GM23338 (cell line): ENCODE measurements at regions not wholly inside any gene's neighbourhood (a gene's known extent, or its start where the extent isn't known, plus 50 kb on each side); places are given as distances from the start of the nearest gene placed in this dataset.

Source experiments
- ATAC-seq: fragments of 200-7000 bp; cut with Tn5 transposase; 3 replicates; pipeline ENCODE4 v1.9.1; 2020
- DNase-seq: peaks from one replicate; pipeline ENCODE4 v3.0.0-alpha.2; 2015; ENCODE audit warnings: low spot score
- H2AFZ ChIP-seq: fragments of 200-600 bp; sonication (generic); 2 replicates; pipeline ENCODE4 v1.8.0; 2016; ENCODE audit warnings: antibody characterized with exemption, mild to moderate bottlenecking, moderate library complexity
- H3F3A ChIP-seq: fragments of 200-600 bp; sonication (generic); replicated peaks from 2 replicates; pipeline ENCODE4 v1.8.0; 2017; ENCODE audit warnings: antibody characterized with exemption, mixed run types, low read depth
- H3K27ac ChIP-seq: fragments of 200-600 bp; sonication (generic); 2 replicates; pipeline ENCODE4 v1.6.1; 2016; ENCODE audit warnings: low read depth
- H3K27me3 ChIP-seq: fragments of 200-600 bp; sonication (generic); 2 replicates; pipeline ENCODE4 v1.8.0; 2016; ENCODE audit warnings: mild to moderate bottlenecking, mixed run types, moderate library complexity; ENCODE audit not compliant: insufficient read depth
- H3K36me3 ChIP-seq: fragments of 200-600 bp; sonication (generic); 2 replicates; pipeline ENCODE4 v1.8.0; 2016; ENCODE audit warnings: mild to moderate bottlenecking; ENCODE audit not compliant: insufficient read depth
- H3K4me1 ChIP-seq: fragments of 200-600 bp; sonication (generic); 2 replicates; pipeline ENCODE4 v1.8.0; 2016; ENCODE audit warnings: mild to moderate bottlenecking, moderate library complexity; ENCODE audit not compliant: insufficient read depth
- H3K4me2 ChIP-seq: fragments of 200-600 bp; sonication (generic); 2 replicates; pipeline ENCODE4 v1.7.1; 2017; ENCODE audit warnings: mixed run types
- H3K4me3 ChIP-seq: fragments of 200-600 bp; sonication (generic); 2 replicates; pipeline ENCODE4 v1.6.1; 2016; ENCODE audit warnings: mixed run types
- H3K79me2 ChIP-seq: fragments of 200-600 bp; sonication (generic); replicated peaks from 2 replicates; pipeline ENCODE4 v1.8.0; 2017; ENCODE audit warnings: mild to moderate bottlenecking; ENCODE audit not compliant: insufficient read depth
- H3K9me2 ChIP-seq: fragments of 200-600 bp; sonication (generic); 2 replicates; pipeline ENCODE4 v1.8.0; 2017; ENCODE audit not compliant: insufficient read depth
- H4K20me1 ChIP-seq: fragments of 200-600 bp; sonication (generic); replicated peaks from 2 replicates; pipeline ENCODE4 v1.8.0; 2017; ENCODE audit warnings: mild to moderate bottlenecking; ENCODE audit not compliant: insufficient read depth
- H3K27ac Mint-ChIP-seq: 2 replicates; pipeline ENCODE4 v1.8.0; 2020; ENCODE audit warnings: inconsistent platforms, mild to moderate bottlenecking, moderate library complexity, mixed read lengths
- H3K27me3 Mint-ChIP-seq: 3 replicates; pipeline ENCODE4 v1.8.0; 2022; ENCODE audit warnings: low read depth, mild to moderate bottlenecking, moderate library complexity, mixed read lengths, inconsistent platforms; ENCODE audit not compliant: insufficient read depth, poor library complexity
- H3K36me3 Mint-ChIP-seq: 3 replicates; pipeline ENCODE4 v1.8.0; 2021; ENCODE audit warnings: low read depth, mild to moderate bottlenecking, inconsistent platforms, moderate library complexity, mixed read lengths
- H3K4me1 Mint-ChIP-seq: 3 replicates; pipeline ENCODE4 v1.8.0; 2020; ENCODE audit warnings: mild to moderate bottlenecking, inconsistent platforms, mixed read lengths
- H3K4me3 Mint-ChIP-seq: 3 replicates; pipeline ENCODE4 v1.8.0; 2021; ENCODE audit warnings: moderate library complexity, mild to moderate bottlenecking, inconsistent platforms, mixed read lengths
- H3K9me3 Mint-ChIP-seq: 3 replicates; pipeline ENCODE4 v1.8.0; 2020; ENCODE audit warnings: moderate library complexity, mild to moderate bottlenecking, inconsistent platforms, mixed read lengths
- CREB1 ChIP-seq: fragments of 250-450 bp; sonication (Bioruptor Pico); IDR thresholded peaks from 2 replicates; pipeline ENCODE4 v1.5.0; 2020; ENCODE audit warnings: low read depth, mild to moderate bottlenecking, moderate library complexity
- CTCF ChIP-seq, 2 experiments: fragments of 200-600 bp in 1 of 2; sonication (generic) in 1 of 2; conservative IDR thresholded peaks; 2 replicates each; pipeline versions ENCODE4 v1.5.1 to v1.6.1; 2016 to 2017; ENCODE audit warnings: antibody characterized with exemption in 2 of 2, low read depth in 2 of 2, mild to moderate bottlenecking in 2 of 2, moderate library complexity in 1 of 2
- ETS1 ChIP-seq: IDR thresholded peaks from 2 replicates; pipeline ENCODE4 v1.6.1; 2016; ENCODE audit warnings: antibody characterized with exemption
- EZH2 ChIP-seq: fragments of 200-600 bp; sonication (generic); IDR thresholded peaks from one replicate; pipeline ENCODE4 v1.8.0; 2017; ENCODE audit warnings: antibody characterized with exemption, mild to moderate bottlenecking, low read depth; ENCODE audit not compliant: unreplicated experiment
- EZH2phosphoT487 ChIP-seq: fragments of 200-600 bp; sonication (generic); IDR thresholded peaks from one replicate; pipeline ENCODE4 v1.8.1; 2018; ENCODE audit warnings: antibody characterized with exemption; ENCODE audit not compliant: unreplicated experiment
- JUNB ChIP-seq: IDR thresholded peaks from one replicate; pipeline ENCODE4 v1.6.1; 2016; ENCODE audit warnings: antibody characterized with exemption; ENCODE audit not compliant: unreplicated experiment
- NANOG ChIP-seq: IDR thresholded peaks from 2 replicates; pipeline ENCODE4 v1.6.1; 2016; ENCODE audit warnings: antibody characterized with exemption, borderline replicate concordance
- POLR2AphosphoS5 ChIP-seq: IDR thresholded peaks from 2 replicates; pipeline ENCODE4 v1.6.1; 2016; ENCODE audit warnings: antibody characterized with exemption, low read depth
- REST ChIP-seq: IDR thresholded peaks from one replicate; pipeline ENCODE4 v1.6.1; 2018; ENCODE audit warnings: antibody characterized with exemption; ENCODE audit not compliant: unreplicated experiment
- ZNF114 ChIP-seq: fragments of 250-450 bp; sonication (Bioruptor Pico); IDR thresholded peaks from 2 replicates; pipeline ENCODE4 v1.5.0; 2020; ENCODE audit warnings: mild to moderate bottlenecking, moderate library complexity
- ZNF331 ChIP-seq: fragments of 250-450 bp; sonication (Bioruptor Pico); IDR thresholded peaks from 2 replicates; pipeline ENCODE4 v1.5.0; 2020; ENCODE audit warnings: low read depth, mild to moderate bottlenecking, moderate library complexity
- ZNF462 ChIP-seq: fragments of 250-450 bp; sonication (Bioruptor Pico); IDR thresholded peaks from 2 replicates; pipeline ENCODE4 v1.5.0; 2020; ENCODE audit warnings: mild to moderate bottlenecking, moderate library complexity

GRCh38 chr2:136358576-136358975, 240.6 kb upstream of the CXCR4 start:
- Histone ChIP-seq H3F3A (no peaks in the 10 kb centered on the region), H3K27me3 (no peaks in the 10 kb centered on the region), H3K36me3 (no peaks in the 10 kb centered on the region), H3K4me1 (0 out of 2 replicates have a peak, but pooled peaks cover 1% of the 10 kb centered on the region), H4K20me1 (no peaks in the 10 kb centered on the region), H3K4me3 (no peak overlapping the region), H3K79me2 (no peaks in the 10 kb centered on the region), H3K9me2 (peaks cover 5% of the 10 kb centered on the region; the same call in 1 of the 2 replicates), H2AFZ (no peak overlapping the region), H3K4me2 (no peak overlapping the region), H3K27ac (no peak overlapping the region)
- H3K9me3 Mint-ChIP-seq = no peaks in the 10 kb centered on the region
- H3K4me3 Mint-ChIP-seq = no peak overlapping the region
- no peaks in the 10 kb centered on the region for H3K36me3 Mint-ChIP-seq
- ATAC-seq = no peak
- DNase-seq = no peak
- H3K4me1 Mint-ChIP-seq = peaks cover 6% of the 10 kb centered on the region; the same call in 2 of the 3 replicates
- H3K27me3 Mint-ChIP-seq = no peaks in the 10 kb centered on the region
- H3K27ac Mint-ChIP-seq = no peak overlapping the region
- TF ChIP-seq ZNF114 (CRISPR knock-in tag) = no peak
- no peak for TF ChIP-seq ZNF331 (CRISPR knock-in tag)
- TF ChIP-seq NANOG = no peak
- no peak for TF ChIP-seq CTCF (conservative IDR thresholded peaks at IDR 0.05; ENCODE audit: low read depth in 2 of 2)
- no peak for TF ChIP-seq ETS1
- TF ChIP-seq POLR2AphosphoS5 = no peak
- TF ChIP-seq ZNF462 (CRISPR knock-in tag) = no peak
- no peak for TF ChIP-seq CREB1 (CRISPR knock-in tag)
- no peak for TF ChIP-seq EZH2phosphoT487
- no peak for TF ChIP-seq EZH2
- no peak for TF ChIP-seq JUNB
- no peak for TF ChIP-seq REST
